H1 (cell line): ENCODE measurements at regions not wholly inside any gene's neighbourhood (a gene's known extent, or its start where the extent isn't known, plus 50 kb on each side); places are given as distances from the start of the nearest gene placed in this dataset.

Experiments
- TF ChIP-seq, protein P1 (sequence below), 3 experiments: IDR thresholded peaks; 1 replicate in 2 of 3; 2 replicates in 1 of 3; pipeline versions ENCODE4 v1.5.1 to v1.6.1; 2011; ENCODE audit warnings: low read length in 3 of 3, mild to moderate bottlenecking in 3 of 3, inconsistent platforms in 2 of 3, low read depth in 1 of 3, moderate library complexity in 1 of 3; ENCODE audit not compliant: insufficient read depth in 1 of 3; ENCODE audit errors: control extremely low read depth in 1 of 3

DNA sequence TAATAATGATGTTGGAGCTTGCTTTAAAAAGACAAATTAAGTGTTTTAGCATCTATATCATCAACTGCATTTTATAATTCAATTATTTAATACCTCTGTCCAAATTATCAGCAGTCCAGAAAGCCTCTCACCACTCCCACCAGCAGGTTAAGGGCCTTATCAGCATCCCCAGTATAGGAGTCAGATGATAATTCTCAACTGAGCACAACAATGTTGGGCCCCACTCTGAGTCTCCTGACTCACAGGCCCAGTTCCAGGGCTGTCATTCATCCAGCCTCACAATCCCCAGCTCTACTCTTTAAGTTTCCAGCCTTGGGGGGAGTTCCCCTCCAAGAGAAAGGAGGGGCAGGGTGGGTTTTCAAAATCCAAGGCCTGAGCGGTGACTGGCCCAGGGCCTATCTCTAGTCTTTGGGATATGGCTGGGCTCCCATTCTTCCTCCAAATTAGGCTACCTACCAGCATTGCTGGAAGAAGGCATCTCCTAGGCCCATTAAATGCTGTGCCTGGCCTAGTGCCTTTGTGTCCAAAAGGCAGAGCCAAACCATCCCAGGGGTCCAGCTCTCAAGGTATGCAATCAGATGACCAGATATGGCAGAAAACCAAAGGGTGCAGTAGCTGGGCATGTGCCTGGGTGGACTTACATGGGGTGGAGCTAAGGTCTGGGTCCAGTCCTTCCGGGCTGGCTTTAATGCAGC, 134.1 kb downstream of the GLUL start (continued):
- TF ChIP-seq, protein P1, sequence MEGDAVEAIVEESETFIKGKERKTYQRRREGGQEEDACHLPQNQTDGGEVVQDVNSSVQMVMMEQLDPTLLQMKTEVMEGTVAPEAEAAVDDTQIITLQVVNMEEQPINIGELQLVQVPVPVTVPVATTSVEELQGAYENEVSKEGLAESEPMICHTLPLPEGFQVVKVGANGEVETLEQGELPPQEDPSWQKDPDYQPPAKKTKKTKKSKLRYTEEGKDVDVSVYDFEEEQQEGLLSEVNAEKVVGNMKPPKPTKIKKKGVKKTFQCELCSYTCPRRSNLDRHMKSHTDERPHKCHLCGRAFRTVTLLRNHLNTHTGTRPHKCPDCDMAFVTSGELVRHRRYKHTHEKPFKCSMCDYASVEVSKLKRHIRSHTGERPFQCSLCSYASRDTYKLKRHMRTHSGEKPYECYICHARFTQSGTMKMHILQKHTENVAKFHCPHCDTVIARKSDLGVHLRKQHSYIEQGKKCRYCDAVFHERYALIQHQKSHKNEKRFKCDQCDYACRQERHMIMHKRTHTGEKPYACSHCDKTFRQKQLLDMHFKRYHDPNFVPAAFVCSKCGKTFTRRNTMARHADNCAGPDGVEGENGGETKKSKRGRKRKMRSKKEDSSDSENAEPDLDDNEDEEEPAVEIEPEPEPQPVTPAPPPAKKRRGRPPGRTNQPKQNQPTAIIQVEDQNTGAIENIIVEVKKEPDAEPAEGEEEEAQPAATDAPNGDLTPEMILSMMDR (IDR thresholded peaks at IDR 0.05; ENCODE audit: control extremely low read depth in 1 of 3, insufficient read depth in 1 of 3, low read depth in 1 of 3, low read length in 3 of 3) = no peak
